Body of pancreas (tissue), 4 donors: ENCODE measurements at regions not wholly inside any gene's neighbourhood (a gene's known extent, or its start where the extent isn't known, plus 50 kb on each side); places are given as distances from the start of the nearest gene placed in this dataset.

Experiments used
- ATAC-seq: fragments of 150-250 bp; one replicate; pipeline ENCODE4 v1.9.1; 2016
- DNase-seq, 4 donors: peaks; one replicate each; pipeline ENCODE4 v3.0.0-alpha.2; 2019
- H3K27ac ChIP-seq, 4 donors: fragments of 200-600 bp; sonication (generic); 1 replicate in 3 of 4; 2 replicates in 1 of 4; pipeline versions ENCODE4 v1.5.1 to v1.6.1; 2016 to 2019; ENCODE audit warnings: mild to moderate bottlenecking in 1 of 4, mixed read lengths in 1 of 4, moderate library complexity in 1 of 4
- H3K27me3 ChIP-seq, 2 donors: fragments of 200-600 bp; sonication (generic); one replicate each; pipeline ENCODE4 v1.6.0; 2016; ENCODE audit warnings: mild to moderate bottlenecking in 1 of 2
- H3K36me3 ChIP-seq, 2 donors: fragments of 200-600 bp; sonication (generic); replicated peaks in 1 of 2; 2 replicates each; pipeline ENCODE4 v1.5.1; 2016; ENCODE audit warnings: low read depth in 2 of 2; ENCODE audit not compliant: insufficient read depth in 1 of 2
- H3K4me1 ChIP-seq: fragments of 200-600 bp; sonication (generic); one replicate; pipeline ENCODE4 v1.6.0; 2016
- H3K4me3 ChIP-seq, 2 donors: fragments of 200-600 bp; sonication (generic); 1 replicate in 1 of 2; 2 replicates in 1 of 2; pipeline ENCODE4 v1.5.1; 2016 to 2019
- H3K9me3 ChIP-seq, 3 donors: fragments of 200-600 bp; sonication (generic); 1 replicate in 2 of 3; 2 replicates in 1 of 3; pipeline ENCODE4 v1.5.1; 2016
- CTCF ChIP-seq, 7 experiments: fragments of 450-650 bp in 4 of 7; fragments of 200-600 bp in 3 of 7; sonication (generic) in 3 of 7; IDR thresholded peaks; one replicate each; pipeline ENCODE4 v1.5.1; 2016 to 2019; ENCODE audit warnings: antibody characterized with exemption in 7 of 7
- POLR2A ChIP-seq, 3 donors: fragments of 450-650 bp; IDR thresholded peaks; one replicate each; pipeline ENCODE4 v1.6.1; 2016; ENCODE audit warnings: antibody characterized with exemption in 3 of 3, mild to moderate bottlenecking in 2 of 3
- WGBS, 2 donors: methylation state at CpG; one replicate each; pipeline ENCODE4 v1.1.5; 2017; 5-methylcytosine and 5-hydroxymethylcytosine counted together
- intact Hi-C: fragments of 100-400 bp; cut with DNase I; formaldehyde crosslinking; loops from one replicate; pipeline ENCODE4 v1.15.1; 2023

GRCh38 chr7:81529785-81530184, 240.1 kb downstream of the HGF start:
- no peak overlapping the region for H3K27ac ChIP-seq

GRCh38 chr7:81527651-81528050, 242.2 kb downstream of the HGF start:
- Histone ChIP-seq H3K27me3 (no peaks in the 10 kb centered on the region), H3K4me3 (no peak overlapping the region), H3K36me3 (no peaks in the 10 kb centered on the region), H3K4me1 (no peaks in the 10 kb centered on the region), H3K27ac (no peak overlapping the region), H3K9me3 (no peaks in the 10 kb centered on the region)
- TF ChIP-seq POLR2A (IDR thresholded peaks at IDR 0.05) (no peak), CTCF (IDR thresholded peaks at IDR 0.05) (no peak)
- WGBS, 2 donors: 63 to 65% methylated on average over 2 of the region's 2 CpGs
- intact Hi-C loops: no loop called here
- DNase-seq (no peak), ATAC-seq (no peak)

More at GRCh38 chr7:81529785-81530184, 240.1 kb downstream of the HGF start:
- H3K9me3 ChIP-seq: no peaks in the 10 kb centered on the region
- no peaks in the 10 kb centered on the region for H3K27me3 ChIP-seq
- TF ChIP-seq POLR2A (IDR thresholded peaks at IDR 0.05) (no peak), CTCF (IDR thresholded peaks at IDR 0.05) (no peak)
- ATAC-seq: no peak
- no peaks in the 10 kb centered on the region for H3K4me1 ChIP-seq
- no peak for DNase-seq
- H3K4me3 ChIP-seq: no peak overlapping the region
- H3K36me3 ChIP-seq: no peaks in the 10 kb centered on the region
- intact Hi-C loops: no loop called here
- WGBS, 2 donors: 21 to 34% methylated on average over 2 of the region's 2 CpGs

- no peaks in the 10 kb centered on the region for H3K27me3 ChIP-seq
- no peak for ATAC-seq
- H3K4me3 ChIP-seq: no peak overlapping the region
- no peak overlapping the region for H3K27ac ChIP-seq
- H3K4me1 ChIP-seq: no peaks in the 10 kb centered on the region
- no peaks in the 10 kb centered on the region for H3K9me3 ChIP-seq
- 46% methylated on average over 1 of the region's 1 CpG for WGBS, 2 donors
- no peaks in the 10 kb centered on the region for H3K36me3 ChIP-seq
- intact Hi-C loops: no loop called here
- TF ChIP-seq POLR2A (IDR thresholded peaks at IDR 0.05): no peak
- TF ChIP-seq CTCF (IDR thresholded peaks at IDR 0.05): no peak
- no peak for DNase-seq
Measured at GRCh38 chr7:81526971-81527370, 242.9 kb downstream of the HGF start.

GRCh38 chr7:81525841-81526240, 244.0 kb downstream of the HGF start:
- Histone ChIP-seq H3K36me3 (no peaks in the 10 kb centered on the region), H3K9me3 (no peaks in the 10 kb centered on the region), H3K4me3 (no peak overlapping the region), H3K27me3 (no peaks in the 10 kb centered on the region), H3K4me1 (no peaks in the 10 kb centered on the region), H3K27ac (no peak overlapping the region)
- no peak for TF ChIP-seq CTCF (IDR thresholded peaks at IDR 0.05)
- no peak for TF ChIP-seq POLR2A (IDR thresholded peaks at IDR 0.05)
- DNase-seq: no peak
- intact Hi-C loops: no loop called here
- ATAC-seq: no peak

GRCh38 chr7:81519886-81520285, 250.0 kb downstream of the HGF start:
- Histone ChIP-seq H3K36me3 (no peaks in the 10 kb centered on the region), H3K27me3 (peaks cover 0 to 3% of the 10 kb centered on the region in 2 donors), H3K27ac (no peak overlapping the region), H3K9me3 (no peaks in the 10 kb centered on the region), H3K4me3 (no peak overlapping the region), H3K4me1 (no peaks in the 10 kb centered on the region)
- DNase-seq: no peak
- TF ChIP-seq CTCF (IDR thresholded peaks at IDR 0.05) (no peak), POLR2A (IDR thresholded peaks at IDR 0.05) (no peak)
- ATAC-seq: no peak
- intact Hi-C loops: no loop called here
- 14 to 30% methylated on average over 1 of the region's 1 CpG for WGBS, 2 donors
